SKM-1 treated with dmso at 0.1 percent for 144 hours (cell line): ENCODE measurements at regions not wholly inside any gene's neighbourhood (a gene's known extent, or its start where the extent isn't known, plus 50 kb on each side); places are given as distances from the start of the nearest gene placed in this dataset.

Source experiments
- DNase-seq: peaks from one replicate; lab custom pipeline; 2025; ENCODE audit not compliant: unreplicated experiment; lab: John Stamatoyannopoulos, UW

DNA sequence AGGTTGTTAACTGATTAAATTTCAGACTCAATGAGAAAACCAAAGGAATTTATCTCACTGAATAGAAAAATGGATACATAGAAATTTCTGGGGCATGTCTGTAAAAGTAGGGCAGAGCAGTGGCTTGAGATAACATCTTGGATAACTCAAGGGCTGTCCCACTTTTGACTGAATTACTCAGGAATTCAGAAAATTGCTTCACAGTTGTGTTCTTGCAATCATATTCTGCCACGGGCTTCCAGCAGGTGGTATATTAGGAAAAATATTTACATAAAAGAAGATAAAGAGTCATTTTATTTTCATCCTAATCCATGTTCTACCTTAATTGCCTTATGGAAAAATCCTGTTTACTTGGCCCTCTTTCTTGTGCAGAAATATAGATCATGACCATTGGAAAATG lies 156.4 kb upstream of the AKIRIN2 start:
- no peak for DNase-seq

DNA sequence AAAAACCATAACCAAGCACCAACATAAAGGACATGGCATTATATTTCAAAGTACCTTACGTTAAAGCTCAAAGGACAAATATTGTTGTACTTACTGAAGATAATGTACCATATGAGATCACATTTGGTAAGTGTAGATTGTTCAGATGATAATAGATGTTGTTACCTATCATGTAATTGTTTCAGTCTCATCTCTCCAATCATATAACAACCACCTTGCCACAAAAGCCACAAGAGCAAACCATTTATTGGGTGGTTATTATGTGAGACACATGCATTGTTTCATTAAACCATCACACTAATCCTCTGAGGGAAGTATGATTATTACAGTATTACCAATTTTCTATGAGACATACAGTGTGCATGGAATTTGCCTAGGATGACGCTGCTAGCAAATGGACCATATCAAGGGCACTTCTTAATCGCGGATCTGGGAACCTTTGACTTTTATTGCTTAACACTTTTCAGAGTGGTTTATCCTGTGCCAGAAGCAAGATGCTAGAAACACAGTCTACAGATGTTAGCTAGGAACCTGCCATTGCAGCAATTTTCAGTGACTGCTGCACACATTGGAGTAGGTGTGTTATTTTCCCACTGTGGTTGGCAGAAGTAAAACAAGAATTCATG lies 149.8 kb upstream of the AKIRIN2 start:
- no peak for DNase-seq

DNA sequence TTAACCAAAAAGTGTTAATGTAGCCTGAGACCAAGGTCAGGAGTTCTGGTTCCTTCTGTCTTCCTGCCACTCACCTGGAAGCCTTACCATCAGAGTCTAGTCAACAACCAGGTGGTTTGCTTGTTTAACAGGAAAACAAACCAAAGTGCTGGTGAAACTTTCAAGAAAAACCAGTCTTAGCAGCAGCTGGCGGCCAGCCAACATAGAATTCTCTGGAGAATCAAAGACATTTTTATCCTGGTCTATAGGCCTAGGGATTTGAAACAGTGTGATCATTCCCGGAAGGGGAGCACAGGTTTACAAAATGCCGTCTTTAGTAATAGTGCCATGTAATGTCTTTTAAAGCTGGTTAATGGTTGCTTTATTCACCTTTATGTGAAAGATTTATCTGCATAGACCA lies 146.6 kb upstream of the AKIRIN2 start:
- DNase-seq = no peak

DNA sequence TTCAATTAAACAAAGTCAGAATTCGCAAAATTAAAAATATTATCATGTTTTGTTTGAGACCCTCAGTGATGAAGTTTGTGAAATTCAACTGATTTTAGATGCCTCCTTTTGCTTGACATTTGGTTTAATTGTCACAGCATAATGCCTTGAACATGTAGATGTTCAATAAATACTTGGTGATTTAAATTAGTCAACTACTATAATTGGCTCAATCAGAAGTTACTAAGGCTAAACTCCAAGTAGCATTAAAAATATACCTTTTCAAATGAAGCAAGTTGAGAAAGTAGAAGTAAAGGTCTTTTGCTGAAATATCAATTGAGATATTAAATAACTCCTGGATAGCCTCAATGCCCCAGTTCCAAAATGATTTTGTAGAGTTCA lies 145.8 kb upstream of the AKIRIN2 start:
- DNase-seq = no peak

DNA sequence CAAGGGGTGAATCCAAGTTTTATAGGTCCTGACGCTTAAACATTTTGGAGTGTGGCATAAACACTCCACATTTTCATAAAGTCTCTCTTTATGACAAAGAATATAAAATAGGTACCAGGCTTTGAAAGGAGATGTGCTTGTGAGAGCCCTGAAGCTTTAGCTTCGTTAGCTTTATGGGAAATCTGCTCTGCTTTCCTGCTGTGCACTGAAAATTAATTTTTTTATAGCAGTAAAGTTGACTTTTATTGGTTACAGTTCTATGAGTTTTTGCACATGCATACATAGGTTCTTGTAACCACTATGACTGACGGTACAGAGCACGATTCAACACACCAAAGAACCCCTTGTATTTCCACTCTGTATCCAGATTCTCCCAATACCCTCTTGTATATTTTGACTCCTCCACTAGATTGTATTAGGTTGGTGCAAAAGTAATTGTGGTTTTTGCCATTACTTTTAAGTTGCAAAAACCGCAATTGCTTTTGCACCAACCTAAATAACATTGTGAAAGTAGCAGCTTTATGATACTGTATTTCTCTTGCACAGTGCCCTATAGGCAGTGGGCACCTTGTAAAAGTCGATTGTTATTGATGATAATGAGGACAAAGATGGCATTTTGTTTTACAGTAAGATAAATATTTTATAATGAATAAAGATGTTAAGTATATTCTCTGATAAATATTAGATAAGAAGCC lies 145.2 kb upstream of the AKIRIN2 start:
- no peak for DNase-seq

DNA sequence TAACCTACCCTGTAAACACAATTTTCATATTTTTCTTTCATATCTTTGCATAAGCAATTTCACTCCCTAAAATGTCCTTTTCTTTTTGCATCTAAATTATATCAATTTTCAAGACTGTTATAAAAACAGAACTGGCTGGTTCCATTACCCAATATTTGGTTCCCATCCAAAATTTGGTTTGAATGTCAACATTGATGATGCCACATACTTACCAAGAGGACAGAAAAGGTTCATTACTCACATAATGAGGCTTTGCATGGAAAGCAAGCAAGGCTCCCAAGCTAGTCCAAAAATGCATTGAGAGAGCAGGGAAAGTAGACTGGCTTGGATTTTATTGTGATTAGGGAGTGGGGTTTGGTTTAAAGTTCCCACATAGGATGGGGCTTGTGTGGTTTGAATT lies 144.4 kb upstream of the AKIRIN2 start:
- DNase-seq = no peak

DNA sequence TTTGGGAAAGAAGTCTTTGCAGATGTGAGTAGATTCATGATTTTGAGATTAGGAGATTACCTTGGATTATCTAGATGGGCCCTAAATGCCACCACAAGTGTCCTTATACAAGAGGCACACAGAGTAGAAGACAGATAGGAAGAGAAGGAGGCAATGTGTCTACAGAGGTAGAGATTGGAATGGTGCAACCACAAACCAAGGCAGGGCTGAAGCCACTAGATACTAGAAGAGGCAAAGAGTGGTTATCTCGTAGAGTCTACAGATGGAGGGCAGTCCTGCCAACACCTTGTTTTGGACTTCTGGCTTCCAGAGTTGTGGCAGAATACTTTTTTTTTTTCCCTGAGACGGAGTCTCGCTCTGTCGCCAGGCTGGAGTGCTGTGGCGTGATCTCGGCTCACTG lies 138.3 kb upstream of the AKIRIN2 start:
- no peak for DNase-seq

DNA sequence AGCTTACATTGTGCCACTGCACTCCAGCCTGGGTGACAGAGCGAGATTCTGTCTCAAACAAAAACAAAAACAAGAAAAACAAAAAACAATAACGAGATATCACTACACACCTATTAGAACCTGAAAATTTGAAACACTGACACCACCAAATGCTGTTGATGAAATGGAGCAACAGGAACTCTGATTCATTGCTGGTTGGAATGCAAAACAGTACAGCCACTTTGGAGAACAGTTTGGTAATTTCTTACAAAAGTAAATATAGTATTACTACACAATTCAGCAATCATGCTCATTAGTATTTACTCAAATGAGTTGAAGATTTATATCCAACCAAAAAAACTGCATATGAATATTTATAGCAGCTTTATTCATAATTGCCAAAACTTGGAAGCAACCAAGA lies 135.8 kb upstream of the AKIRIN2 start:
- DNase-seq = no peak

DNA sequence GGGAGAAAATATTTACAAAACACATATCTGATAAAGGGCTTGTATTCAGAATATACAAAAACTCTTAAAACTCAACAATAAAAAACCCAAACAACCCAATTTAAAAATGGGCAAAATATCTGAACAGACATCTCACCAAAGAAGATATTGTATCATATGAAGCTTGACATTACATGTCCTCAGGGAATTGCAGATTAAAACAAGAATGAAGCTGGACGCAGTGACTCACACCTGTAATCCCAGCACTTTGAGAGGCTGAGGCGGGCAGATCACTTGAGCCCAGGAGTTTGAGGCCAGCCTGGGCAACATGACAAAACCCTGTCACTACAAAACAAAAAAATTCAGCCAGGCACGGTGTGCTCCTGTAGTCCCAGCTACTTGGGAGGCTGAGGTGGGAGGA lies 135.4 kb upstream of the AKIRIN2 start:
- no peak for DNase-seq

DNA sequence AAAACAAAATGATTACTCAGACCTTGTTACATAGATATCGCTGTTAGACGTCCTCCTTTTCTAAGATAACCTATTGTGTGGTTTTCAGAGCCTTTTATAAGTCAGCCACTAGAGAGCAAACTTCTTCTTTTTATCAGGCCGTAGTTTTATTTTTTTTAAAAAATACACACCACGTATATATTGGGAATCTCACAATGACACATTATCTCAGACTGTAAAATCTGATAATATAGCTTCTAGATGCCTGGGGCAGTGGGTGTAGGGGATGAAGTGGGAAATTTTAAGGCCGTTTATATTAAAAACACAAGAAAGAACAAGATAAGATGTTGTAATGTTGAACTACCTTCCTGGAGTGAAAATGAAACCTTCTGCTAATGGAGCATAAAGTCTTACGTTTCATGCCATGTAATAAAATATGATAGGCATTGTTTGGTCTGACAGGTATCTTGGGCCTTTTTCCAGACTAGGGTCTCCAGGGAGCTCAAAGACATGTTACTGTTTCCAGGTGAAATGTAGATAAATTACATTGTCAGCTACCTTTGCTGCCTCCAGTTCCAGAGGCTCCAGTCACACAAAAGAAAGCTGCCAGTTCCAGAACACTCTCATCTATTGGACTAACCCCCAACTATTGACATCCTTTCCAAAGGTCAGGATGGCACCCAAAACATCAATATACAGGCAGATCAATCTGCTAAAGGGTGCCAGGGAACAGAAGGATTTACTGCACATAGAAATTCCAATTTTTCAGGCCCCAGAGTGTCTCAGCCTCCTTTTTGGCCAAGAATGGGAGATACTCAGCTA lies 130.2 kb upstream of the AKIRIN2 start:
- DNase-seq = peak; percentile 25

DNA sequence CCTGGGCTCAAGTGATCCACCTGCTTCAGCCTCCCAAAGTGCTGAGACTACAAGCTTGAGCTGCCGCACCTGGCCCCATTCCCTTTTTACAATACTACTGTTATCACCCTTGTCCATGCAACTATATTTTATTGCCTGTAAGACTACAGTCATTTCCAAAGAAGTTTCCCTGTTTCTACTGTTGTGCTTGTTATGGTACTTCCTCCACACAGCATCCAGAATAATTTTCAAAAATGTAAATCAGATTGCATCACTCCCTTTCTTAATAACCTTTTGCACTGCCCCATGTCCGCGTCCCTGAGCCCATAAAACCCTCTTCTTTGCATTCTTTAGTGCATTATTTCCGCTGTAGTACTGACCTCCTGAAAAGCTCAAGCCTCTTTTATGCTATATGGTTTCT lies 128.9 kb upstream of the AKIRIN2 start:
- DNase-seq = no peak

DNA sequence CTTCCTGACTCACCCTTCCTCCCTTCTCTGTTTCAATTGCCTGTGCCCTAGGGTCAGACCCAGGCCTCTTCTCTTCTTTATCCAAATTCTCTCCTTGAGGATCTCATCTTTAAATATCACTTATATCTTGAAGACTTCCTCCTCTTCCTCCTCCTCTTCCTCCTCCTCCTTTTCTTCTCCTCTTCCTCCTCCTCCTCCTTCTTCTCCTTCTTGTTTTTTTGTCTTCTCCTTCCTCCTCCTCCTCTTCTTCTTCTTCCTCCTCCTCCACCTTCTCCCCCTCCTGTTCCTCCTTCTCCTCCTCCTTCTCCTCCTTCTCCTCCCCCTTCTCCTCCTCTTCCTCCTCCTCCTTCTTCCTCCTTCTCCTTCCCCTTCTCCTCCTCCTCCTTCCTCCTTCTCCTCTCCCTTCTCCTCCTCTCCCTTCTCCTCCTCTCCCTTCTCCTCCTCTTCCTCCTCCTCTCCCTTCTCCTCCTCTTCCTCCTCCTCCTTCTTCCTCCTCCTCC lies 127.6 kb upstream of the AKIRIN2 start:
- no peak for DNase-seq

DNA sequence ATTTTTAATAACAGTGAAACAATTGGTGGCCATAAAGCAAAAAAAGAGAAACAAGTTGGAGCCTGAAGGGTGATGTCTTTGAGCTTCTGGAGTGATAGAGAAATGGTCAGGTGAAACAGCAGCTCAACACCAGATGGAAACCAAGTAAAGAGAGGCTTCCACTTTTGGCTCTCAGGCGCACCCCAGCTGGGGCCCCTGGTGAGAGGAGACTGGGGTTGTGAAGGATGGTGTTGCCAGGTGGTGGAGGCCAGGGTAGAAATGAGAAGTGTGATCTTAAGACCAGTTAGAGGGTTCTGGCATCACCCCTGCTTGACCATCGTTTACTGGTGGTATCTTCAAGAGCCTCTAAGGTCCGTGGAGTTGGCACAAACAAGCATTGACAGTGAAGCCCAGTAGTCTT lies 126.0 kb upstream of the AKIRIN2 start:
- DNase-seq = no peak

DNA sequence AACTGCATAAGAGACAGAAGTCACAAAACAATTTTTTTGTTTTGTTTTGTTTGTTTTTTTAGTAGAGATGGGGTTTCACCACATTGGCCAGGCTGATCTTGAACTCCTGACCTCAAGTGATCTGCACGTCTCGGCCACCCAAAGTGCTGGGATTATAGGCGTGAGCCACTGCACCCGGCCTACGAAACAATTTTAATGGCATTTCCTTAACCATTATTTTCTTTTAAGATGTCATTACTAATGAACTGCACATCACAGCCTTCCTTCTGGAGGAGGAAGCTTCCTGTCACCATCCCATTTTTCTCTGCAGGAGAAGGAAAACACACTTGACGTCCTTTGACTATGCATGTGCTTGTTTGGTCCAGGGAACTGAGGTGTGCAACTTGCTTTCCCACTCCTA lies 125.3 kb upstream of the AKIRIN2 start:
- no peak for DNase-seq

DNA sequence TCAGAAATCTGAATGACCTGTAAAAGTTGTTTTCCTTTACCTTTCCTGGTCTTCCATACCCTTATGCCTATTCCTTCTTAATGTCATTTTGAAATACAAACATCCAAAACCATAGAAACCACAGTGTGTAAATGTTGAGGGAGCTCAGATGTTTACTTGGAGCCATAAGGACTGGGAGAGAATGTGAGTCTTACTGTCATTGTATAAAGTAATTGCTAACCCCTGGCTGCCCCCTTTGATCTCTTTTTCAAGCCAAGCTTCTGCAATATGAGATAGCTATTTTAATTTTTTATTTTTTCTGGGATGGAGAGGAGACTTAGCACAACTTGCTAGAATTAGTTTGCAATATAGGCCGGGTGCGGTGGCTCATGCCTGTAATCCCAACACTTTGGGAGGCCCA lies 124.4 kb upstream of the AKIRIN2 start:
- no peak for DNase-seq

DNA sequence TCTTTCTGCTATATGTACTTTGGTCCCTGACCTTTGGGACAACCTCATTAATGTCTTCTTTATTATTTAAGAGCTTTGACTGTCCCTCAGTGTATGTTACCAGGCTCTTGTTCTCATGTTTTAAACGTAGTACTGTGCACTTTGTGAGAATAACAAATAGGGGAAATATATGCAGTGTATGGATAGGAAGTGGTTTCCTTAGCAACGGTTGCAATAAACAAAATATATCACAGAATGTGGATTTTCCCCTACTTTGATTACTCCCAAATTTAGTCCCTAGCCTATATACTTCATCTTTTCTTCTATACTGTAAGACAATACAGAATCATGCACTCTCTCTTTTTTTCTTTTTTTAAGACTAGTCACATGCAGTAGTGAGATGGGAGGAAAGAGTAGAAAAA lies 123.8 kb upstream of the AKIRIN2 start:
- DNase-seq = no peak

DNA sequence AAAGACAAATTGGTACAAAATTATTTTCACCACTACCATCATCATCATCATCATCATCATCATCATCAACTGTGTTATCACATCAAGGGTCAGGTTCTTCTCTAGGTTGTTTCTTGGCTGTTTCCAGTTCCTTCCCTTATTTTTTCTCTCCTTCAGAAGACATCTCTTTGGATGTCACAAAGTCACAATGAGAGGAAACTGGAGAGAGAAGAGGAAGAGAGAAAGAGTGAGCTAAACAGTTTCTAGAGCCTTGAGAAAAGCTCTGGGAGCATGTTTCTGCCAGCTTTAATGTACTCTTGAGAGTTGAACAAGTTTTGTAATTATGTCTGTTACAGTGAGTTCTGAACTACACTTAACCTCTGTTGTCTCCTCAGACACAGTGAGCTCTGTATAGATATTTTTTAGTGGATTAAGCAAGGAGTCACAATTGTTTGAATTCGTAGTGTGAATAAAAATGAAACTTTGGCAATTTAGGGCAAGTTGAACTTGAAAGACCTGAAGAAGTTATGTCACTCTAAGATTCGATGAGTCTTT lies 123.0 kb upstream of the AKIRIN2 start:
- DNase-seq = no peak

DNA sequence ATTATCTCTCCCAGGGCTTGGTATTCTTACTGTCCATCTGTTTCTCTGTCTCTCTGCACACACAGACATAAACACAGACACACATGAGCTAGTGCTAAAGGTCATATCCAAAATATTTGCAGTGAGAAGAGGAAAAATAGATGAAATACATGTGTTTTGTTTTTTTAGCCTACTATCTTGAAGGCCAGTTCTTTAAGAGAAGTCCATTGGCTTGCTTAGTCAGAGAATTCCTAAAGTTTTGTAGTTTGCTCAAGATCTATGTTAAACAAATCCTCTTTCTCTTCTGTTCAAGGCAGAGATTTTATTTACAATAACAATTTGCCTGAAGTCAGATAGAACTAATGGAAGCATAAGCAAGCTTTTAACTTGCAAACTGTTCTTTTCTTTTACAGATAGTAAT lies 120.0 kb upstream of the AKIRIN2 start:
- no peak for DNase-seq

DNA sequence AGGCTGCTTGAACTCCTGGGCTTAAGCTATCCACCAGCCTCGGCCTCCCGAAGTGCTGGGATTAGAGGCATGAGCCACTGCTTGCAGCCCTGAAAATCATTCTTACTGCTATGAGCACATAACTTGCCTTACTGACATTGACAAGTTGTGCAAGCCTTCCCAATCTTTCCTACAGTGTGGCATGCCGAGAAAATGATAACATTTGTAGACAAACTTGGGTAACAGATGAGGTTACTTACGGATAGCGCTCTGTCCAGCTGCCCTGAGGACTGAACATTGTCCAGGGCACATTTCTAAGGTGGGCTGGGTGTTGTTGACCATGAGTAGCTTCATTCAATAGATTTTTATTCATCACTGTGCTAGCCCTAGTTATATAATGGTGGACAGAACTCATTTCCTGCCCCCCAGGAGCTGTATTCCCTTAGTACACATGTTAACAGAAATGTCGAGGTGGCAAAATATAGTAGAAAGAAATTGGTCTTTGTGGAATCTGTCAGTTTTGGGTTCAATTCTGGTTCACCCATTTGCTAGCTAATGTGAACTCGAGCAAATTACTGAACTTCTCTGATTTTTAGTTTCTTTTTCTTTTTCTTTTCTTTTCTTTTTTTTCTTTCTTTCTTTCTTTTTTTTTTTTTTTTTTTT lies 118.4 kb upstream of the AKIRIN2 start:
- DNase-seq = no peak

DNA sequence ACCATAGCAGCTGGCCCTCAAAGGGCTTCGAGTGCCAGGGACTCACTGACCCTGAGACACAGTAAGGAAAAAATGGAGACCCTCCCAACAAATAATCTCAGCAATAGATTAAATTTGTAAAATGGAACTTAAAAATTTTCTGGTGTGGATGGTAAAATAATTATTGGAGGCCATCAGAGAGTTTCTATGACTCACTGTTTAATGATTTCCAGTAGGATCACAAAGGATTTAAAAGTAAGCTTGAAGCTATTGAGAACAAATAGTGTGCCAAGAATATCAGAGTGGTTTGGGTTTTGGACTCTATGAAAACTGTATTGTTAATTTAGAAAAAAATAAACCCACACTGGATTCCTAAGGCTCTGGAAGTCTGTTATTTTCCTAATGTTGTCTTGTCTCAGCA lies 115.2 kb upstream of the AKIRIN2 start:
- DNase-seq = no peak

DNA sequence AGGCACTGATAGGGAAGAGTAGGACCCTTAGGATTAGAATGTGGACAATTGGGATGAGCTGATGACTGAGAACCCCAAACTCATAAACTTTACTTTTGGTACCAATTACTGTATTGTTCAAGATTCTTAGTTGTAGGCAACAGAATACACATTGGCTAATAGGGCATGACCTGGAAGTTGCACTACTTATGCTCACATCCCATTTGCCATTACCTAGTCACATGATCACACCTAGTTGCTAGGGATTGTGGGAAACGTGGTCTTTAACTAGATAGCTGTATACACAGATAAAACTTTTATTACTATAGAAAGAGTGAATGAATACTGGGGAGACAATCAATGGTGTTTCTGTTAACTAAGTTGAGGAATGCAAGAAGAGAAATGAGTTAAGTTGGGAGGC lies 113.4 kb upstream of the AKIRIN2 start:
- no peak for DNase-seq
